Activated naive CD8-positive, alpha-beta T cell treated with anti-CD3 and anti-CD28 coated beads, Interleukin-2, amount 10 ng/mL, durations not matched to agents 7 days and 5 days (primary cell): ENCODE measurements at regions not wholly inside any gene's neighbourhood (a gene's known extent, or its start where the extent isn't known, plus 50 kb on each side); places are given as distances from the start of the nearest gene placed in this dataset.
"Not testable (repeated sequence)": the region's sequence is repeated elsewhere in the genome, so short reads cannot be mapped to it uniquely, and the experiment has no call there.

Experiments used
- ATAC-seq: fragments of 150-1000 bp; cut with Tn5 transposase; one replicate; pipeline ENCODE4 v1.10.0; 2021; ENCODE audit warnings: low read depth, moderate library complexity
- POLR2A ChIA-PET: fragments of 350-600 bp; sonication (Branson Sonifier 250); formaldehyde crosslinking; loops from one replicate; lab custom pipeline; 2021; ENCODE audit warnings: antibody characterized with exemption; lab: Charles Lee
- DNase-seq: peaks from one replicate; pipeline ENCODE4 v3.0.0; 2021
- H3K27ac Mint-ChIP-seq: one replicate; pipeline ENCODE4 v1.8.0; 2022; ENCODE audit warnings: mild to moderate bottlenecking, mixed read lengths
- H3K27me3 Mint-ChIP-seq: one replicate; pipeline ENCODE4 v1.8.0; 2022; ENCODE audit warnings: mild to moderate bottlenecking, moderate library complexity, mixed read lengths
- H3K36me3 Mint-ChIP-seq: one replicate; pipeline ENCODE4 v1.8.0; 2021; ENCODE audit warnings: mild to moderate bottlenecking, mixed read lengths
- H3K4me1 Mint-ChIP-seq: one replicate; pipeline ENCODE4 v1.8.0; 2021; ENCODE audit warnings: mixed read lengths
- H3K4me3 Mint-ChIP-seq: one replicate; pipeline ENCODE4 v1.8.0; 2022; ENCODE audit warnings: mild to moderate bottlenecking, moderate library complexity, mixed read lengths
- H3K9me3 Mint-ChIP-seq: one replicate; pipeline ENCODE4 v1.8.0; 2021; ENCODE audit warnings: mixed read lengths

DNA sequence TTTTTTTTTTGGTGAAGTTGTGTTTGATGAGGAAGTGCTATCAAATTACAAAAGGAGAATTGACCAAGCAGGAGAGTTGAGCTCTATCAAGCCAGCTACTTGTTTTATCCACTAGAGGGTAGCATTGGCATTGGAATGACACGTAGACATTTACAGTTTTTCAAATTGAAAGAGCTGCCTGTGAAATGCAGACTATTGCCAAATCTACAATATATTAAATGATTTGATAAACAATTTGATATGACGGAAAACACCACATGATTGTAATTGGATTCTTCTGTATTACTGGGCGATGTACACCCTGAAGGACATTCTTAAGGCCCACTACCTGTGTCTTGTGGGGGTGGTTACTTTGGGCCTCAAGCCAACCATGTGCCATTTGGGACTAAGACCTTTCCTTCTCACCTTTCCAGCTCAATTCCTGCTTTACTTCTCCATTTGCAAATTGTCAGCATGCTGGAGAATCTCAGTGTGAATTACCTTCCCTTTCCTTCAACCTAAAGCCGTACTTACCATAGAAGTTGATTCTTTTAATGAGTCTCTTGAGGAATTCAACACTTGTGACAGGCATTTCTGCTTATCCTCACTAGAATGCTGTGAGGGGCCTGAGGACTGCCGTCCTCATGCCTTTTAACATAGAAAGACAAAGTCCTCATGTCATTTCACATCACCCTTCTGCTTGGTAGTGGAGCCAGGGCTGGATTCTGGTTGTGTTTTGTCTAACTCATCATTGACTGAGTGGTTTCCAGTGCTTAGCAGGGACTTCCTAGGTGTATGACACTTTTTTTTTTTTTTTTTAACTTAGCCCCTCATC, 134.8 kb upstream of the THUMPD2 start:
- H3K27ac Mint-ChIP-seq, result no peak overlapping the region
- POLR2A ChIA-PET, result interaction anchor here (0.7 kb wide), 1 partner anchor 132 kb away, joined by 3 read pairs; no protein-coding TSS in a partner anchor
- H3K27me3 Mint-ChIP-seq, result peaks cover 9% of the 10 kb centered on the region

GRCh38 chr2:39902103-39902502, 123.0 kb upstream of the THUMPD2 start:
- H3K9me3 Mint-ChIP-seq, result no peaks in the 10 kb centered on the region
- H3K27ac Mint-ChIP-seq, result no peak overlapping the region
- peaks cover 3% of the 10 kb centered on the region for H3K27me3 Mint-ChIP-seq
- DNase-seq, result no peak
- no peaks in the 10 kb centered on the region for H3K4me1 Mint-ChIP-seq
- POLR2A ChIA-PET, result no interaction called here
- H3K4me3 Mint-ChIP-seq, result no peak overlapping the region
- H3K36me3 Mint-ChIP-seq, result no peaks in the 10 kb centered on the region
- no peak for ATAC-seq

More for the DNA sequence above, 134.8 kb upstream of the THUMPD2 start:
- no peak for DNase-seq
- Mint-ChIP-seq H3K4me1 (peaks cover 12% of the 10 kb centered on the region), H3K36me3 (no peaks in the 10 kb centered on the region), H3K4me3 (no peak overlapping the region), H3K9me3 (no peaks in the 10 kb centered on the region)
- no peak for ATAC-seq

DNA sequence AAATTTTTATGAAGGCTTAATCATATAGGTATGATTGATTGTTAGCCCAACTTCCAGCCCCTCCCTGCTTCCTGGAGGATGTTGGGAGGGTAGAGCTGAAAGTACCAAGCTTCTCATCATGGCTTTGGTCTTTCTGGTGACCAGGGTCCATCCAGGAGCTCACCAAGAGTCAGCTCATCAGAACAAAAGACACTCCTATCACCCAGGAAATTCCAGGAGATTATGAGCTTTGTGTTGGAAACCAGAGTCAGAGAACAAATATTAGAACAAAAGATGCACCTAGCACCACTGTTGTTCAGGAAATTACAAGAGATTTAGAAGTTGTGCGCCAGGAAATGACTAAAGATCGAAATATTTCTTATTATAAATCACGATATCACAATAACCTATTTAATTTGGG, 119.9 kb upstream of the THUMPD2 start:
- H3K9me3 Mint-ChIP-seq, result no peaks in the 10 kb centered on the region
- no peaks in the 10 kb centered on the region for H3K4me1 Mint-ChIP-seq
- no peak for DNase-seq
- no peaks in the 10 kb centered on the region for H3K27me3 Mint-ChIP-seq
- H3K36me3 Mint-ChIP-seq, result no peaks in the 10 kb centered on the region
- ATAC-seq, result no peak
- no peak overlapping the region for H3K27ac Mint-ChIP-seq
- H3K4me3 Mint-ChIP-seq, result no peak overlapping the region
- POLR2A ChIA-PET, result no interaction called here

DNA sequence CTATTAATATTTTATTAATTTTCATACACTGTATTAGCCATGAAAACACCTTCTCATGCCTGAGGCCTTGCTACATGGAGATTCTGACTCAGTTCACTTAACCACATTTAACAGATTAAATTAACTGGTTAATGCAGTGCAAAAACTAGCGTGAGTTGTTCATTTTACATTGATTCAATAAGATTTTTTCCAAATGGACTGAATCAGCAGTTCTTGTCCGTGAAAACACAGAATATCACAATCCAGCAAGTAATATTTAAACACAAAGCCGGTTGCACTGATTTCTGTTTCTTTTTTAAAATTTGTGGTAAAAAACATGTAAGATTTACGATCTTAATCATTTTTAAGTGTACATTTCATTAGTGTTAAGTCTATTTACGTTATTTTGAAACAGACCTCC, 118.2 kb upstream of the THUMPD2 start:
- Mint-ChIP-seq H3K27ac (no peak overlapping the region), H3K36me3 (no peaks in the 10 kb centered on the region), H3K4me1 (no peaks in the 10 kb centered on the region), H3K9me3 (no peaks in the 10 kb centered on the region), H3K27me3 (peaks cover 8% of the 10 kb centered on the region), H3K4me3 (no peak overlapping the region)
- ATAC-seq (no peak), DNase-seq (no peak)
- POLR2A ChIA-PET, result no interaction called here

DNA sequence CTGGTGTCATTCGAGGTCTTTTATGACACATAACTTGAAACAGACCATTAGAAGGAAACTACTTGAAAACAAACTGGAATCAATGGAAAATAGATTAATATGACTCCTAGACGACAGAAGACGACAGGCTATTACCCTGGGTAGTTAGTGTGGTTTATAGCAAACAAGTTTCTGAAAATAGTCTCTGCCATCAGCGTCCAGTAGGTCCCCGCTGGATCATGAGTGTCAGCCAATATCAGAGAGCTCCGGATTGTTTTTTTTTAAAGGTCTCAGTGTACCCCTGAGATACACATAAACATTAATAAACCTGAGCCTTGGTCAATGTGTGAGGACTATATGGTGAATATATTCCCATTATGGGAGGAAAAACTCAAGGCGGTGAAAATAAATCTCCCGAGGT, 115.0 kb upstream of the THUMPD2 start:
- ATAC-seq (no peak), DNase-seq (no peak)
- H3K4me3 Mint-ChIP-seq, result no peak overlapping the region
- H3K9me3 Mint-ChIP-seq, result no peaks in the 10 kb centered on the region
- H3K4me1 Mint-ChIP-seq, result no peaks in the 10 kb centered on the region
- H3K36me3 Mint-ChIP-seq, result no peaks in the 10 kb centered on the region
- no peak overlapping the region for H3K27ac Mint-ChIP-seq
- POLR2A ChIA-PET, result no interaction called here
- H3K27me3 Mint-ChIP-seq, result peaks cover 11% of the 10 kb centered on the region

DNA sequence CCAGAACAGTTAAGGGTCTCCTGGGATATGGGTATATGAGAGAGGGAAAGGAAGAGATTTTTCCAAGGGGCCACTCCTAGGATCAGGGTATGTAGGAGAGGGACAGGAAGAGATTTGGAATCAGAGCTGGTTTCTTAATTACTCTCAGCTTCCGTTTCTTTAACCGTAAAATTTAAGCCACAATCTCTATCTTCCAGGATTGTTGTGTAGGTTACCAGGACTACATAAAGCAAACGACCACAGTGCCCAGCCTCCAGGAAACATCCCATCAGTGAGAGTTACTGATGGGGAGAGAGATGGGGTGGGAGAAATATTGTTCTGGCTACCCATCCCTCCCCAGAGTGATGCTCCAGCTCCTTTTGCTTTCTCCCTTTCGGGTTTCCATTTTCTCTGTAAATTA, 114.6 kb upstream of the THUMPD2 start:
- no peak overlapping the region for H3K4me3 Mint-ChIP-seq
- no peak for DNase-seq
- no peaks in the 10 kb centered on the region for H3K9me3 Mint-ChIP-seq
- peaks cover 11% of the 10 kb centered on the region for H3K27me3 Mint-ChIP-seq
- POLR2A ChIA-PET, result no interaction called here
- no peaks in the 10 kb centered on the region for H3K36me3 Mint-ChIP-seq
- H3K4me1 Mint-ChIP-seq, result no peaks in the 10 kb centered on the region
- no peak overlapping the region for H3K27ac Mint-ChIP-seq
- no peak for ATAC-seq

GRCh38 chr2:39881948-39882347, 102.9 kb upstream of the THUMPD2 start:
- no peak for ATAC-seq
- POLR2A ChIA-PET, result no interaction called here
- no peak for DNase-seq
- Mint-ChIP-seq H3K36me3 (no peaks in the 10 kb centered on the region), H3K27me3 (peaks cover 4% of the 10 kb centered on the region), H3K9me3 (peaks cover 6% of the 10 kb centered on the region), H3K4me3 (no peak overlapping the region), H3K4me1 (no peaks in the 10 kb centered on the region), H3K27ac (no peak overlapping the region)

GRCh38 chr2:39881494-39881893, 102.4 kb upstream of the THUMPD2 start:
- peaks cover 2% of the 10 kb centered on the region for H3K27me3 Mint-ChIP-seq
- DNase-seq (no peak), ATAC-seq (no peak)
- H3K4me3 Mint-ChIP-seq, result no peak overlapping the region
- peaks cover 6% of the 10 kb centered on the region for H3K9me3 Mint-ChIP-seq
- POLR2A ChIA-PET, result no interaction called here
- H3K27ac Mint-ChIP-seq, result no peak overlapping the region
- H3K36me3 Mint-ChIP-seq, result no peaks in the 10 kb centered on the region
- H3K4me1 Mint-ChIP-seq, result no peaks in the 10 kb centered on the region

- H3K27me3 Mint-ChIP-seq, H3K9me3 Mint-ChIP-seq, DNase-seq, H3K4me3 Mint-ChIP-seq, POLR2A ChIA-PET, H3K27ac Mint-ChIP-seq, H3K36me3 Mint-ChIP-seq, H3K4me1 Mint-ChIP-seq, ATAC-seq: not testable (repeated sequence)
Measured at GRCh38 chr2:39879001-39879400, 99.9 kb upstream of the THUMPD2 start.

GRCh38 chr2:39875914-39876267, 96.8 kb upstream of the THUMPD2 start:
- no peaks in the 10 kb centered on the region for H3K36me3 Mint-ChIP-seq
- no peak overlapping the region for H3K27ac Mint-ChIP-seq
- peaks cover 6% of the 10 kb centered on the region for H3K9me3 Mint-ChIP-seq
- no peak overlapping the region for H3K4me3 Mint-ChIP-seq
- no peaks in the 10 kb centered on the region for H3K4me1 Mint-ChIP-seq
- no peak for DNase-seq
- POLR2A ChIA-PET, result no interaction called here
- no peak for ATAC-seq
- H3K27me3 Mint-ChIP-seq, result no peaks in the 10 kb centered on the region

DNA sequence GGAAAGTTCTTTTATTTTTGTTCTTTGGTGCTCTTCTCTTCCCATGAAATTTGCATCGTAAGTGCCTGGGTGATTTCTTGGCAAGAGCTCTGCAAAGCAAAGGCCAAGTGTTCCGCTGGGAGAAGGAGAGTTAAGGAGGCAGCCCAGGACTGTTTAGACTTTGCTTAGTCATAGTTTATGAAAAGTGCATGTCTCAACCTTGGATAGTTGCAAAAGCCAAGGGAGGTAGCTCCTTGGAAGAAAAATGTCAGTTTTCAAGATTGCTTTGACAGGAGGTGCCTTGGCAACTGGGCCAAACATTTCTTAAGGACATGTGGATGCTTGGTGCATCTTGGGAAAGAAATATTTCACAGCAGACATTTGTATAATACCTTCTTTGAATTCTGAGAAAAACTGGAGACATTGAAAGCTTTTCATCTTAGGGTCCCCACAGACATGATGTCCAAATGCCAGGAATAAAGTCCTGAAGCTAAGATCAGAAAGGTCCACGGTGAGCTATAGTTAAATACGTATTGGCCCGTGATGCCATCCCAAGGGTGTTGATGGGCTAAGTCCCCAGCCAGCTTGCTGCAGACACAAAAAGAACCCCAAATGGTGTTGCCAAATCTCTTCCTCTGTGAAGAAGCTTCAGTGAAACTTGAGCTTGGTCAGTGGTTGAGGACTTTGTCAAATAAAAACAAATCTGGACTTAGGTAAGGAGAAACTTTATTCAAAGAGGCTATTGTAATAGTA, 96.3 kb upstream of the THUMPD2 start:
- Mint-ChIP-seq H3K27ac (no peak overlapping the region), H3K4me1 (no peaks in the 10 kb centered on the region), H3K36me3 (no peaks in the 10 kb centered on the region), H3K4me3 (no peak overlapping the region), H3K27me3 (no peaks in the 10 kb centered on the region), H3K9me3 (peaks cover 2% of the 10 kb centered on the region)
- POLR2A ChIA-PET, result no interaction called here
- ATAC-seq (no peak), DNase-seq (no peak)

DNA sequence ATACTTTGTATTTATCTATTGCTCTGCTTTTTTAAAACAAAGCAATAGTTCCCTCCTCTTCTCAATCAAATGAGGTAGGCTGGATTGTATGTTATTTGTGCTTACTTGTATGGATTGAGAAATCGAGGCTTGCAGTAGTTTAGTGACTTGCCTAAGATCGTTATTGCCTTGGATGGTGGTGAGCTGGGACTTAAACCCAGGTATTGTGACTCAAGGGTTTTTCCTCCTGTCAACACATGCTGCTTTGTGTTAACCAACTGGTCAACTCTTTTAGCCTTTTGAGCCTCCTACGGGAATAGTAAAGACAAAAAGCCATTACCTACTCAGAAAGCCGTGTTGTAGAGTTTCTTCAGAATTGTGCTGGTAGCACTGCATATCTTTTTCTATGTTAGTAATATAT, 95.2 kb upstream of the THUMPD2 start:
- ATAC-seq (no peak), DNase-seq (no peak)
- no peak overlapping the region for H3K27ac Mint-ChIP-seq
- no peaks in the 10 kb centered on the region for H3K36me3 Mint-ChIP-seq
- H3K27me3 Mint-ChIP-seq, result no peaks in the 10 kb centered on the region
- H3K9me3 Mint-ChIP-seq, result peaks cover 2% of the 10 kb centered on the region
- no peak overlapping the region for H3K4me3 Mint-ChIP-seq
- POLR2A ChIA-PET, result no interaction called here
- H3K4me1 Mint-ChIP-seq, result no peaks in the 10 kb centered on the region

- H3K27me3 Mint-ChIP-seq, result no peaks in the 10 kb centered on the region
- no peaks in the 10 kb centered on the region for H3K4me1 Mint-ChIP-seq
- ATAC-seq (no peak), DNase-seq (no peak)
- POLR2A ChIA-PET, result no interaction called here
- no peaks in the 10 kb centered on the region for H3K36me3 Mint-ChIP-seq
- no peak overlapping the region for H3K27ac Mint-ChIP-seq
- H3K9me3 Mint-ChIP-seq, result no peaks in the 10 kb centered on the region
- no peak overlapping the region for H3K4me3 Mint-ChIP-seq
Measured at GRCh38 chr2:39873586-39873985, 94.5 kb upstream of the THUMPD2 start.

DNA sequence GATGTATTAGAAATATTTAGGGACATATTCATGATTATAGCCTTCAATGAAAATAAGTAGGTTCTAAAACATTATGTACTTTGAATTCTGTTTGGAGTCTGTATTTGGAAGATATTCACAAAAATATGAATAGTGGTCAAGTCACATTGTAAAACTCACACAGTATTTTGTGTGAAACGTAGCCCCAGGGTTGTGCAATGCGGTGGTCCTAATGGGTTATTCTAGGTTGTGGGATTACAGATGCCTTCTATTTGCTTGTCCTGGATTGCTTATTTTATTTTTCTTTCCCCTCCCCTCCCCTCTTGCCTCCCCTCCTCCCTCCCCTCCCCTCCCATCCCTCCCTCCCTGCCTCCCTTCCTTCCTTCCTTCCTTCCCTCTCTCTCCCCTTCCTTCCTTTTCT, 93.7 kb upstream of the THUMPD2 start:
- DNase-seq (no peak), ATAC-seq (no peak)
- no peaks in the 10 kb centered on the region for H3K4me1 Mint-ChIP-seq
- no peaks in the 10 kb centered on the region for H3K36me3 Mint-ChIP-seq
- POLR2A ChIA-PET, result no interaction called here
- no peak overlapping the region for H3K4me3 Mint-ChIP-seq
- no peaks in the 10 kb centered on the region for H3K9me3 Mint-ChIP-seq
- H3K27ac Mint-ChIP-seq, result no peak overlapping the region
- no peaks in the 10 kb centered on the region for H3K27me3 Mint-ChIP-seq
